Activated T-cell treated with anti-CD3 and anti-CD28 coated beads, Interleukin-2, amount 50 U/mL, for 24 hours (primary cell): ENCODE measurements at regions not wholly inside any gene's neighbourhood (a gene's known extent, or its start where the extent isn't known, plus 50 kb on each side); places are given as distances from the start of the nearest gene placed in this dataset.
A peak's percentile ranks its signal among the peaks of the same experiment; 100 is the strongest.
"Not testable (repeated sequence)": the region's sequence is repeated elsewhere in the genome, so short reads cannot be mapped to it uniquely, and the experiment has no call there.

Experiments
- DNase-seq: peaks from one replicate; pipeline ENCODE4 v3.0.0-alpha.2; 2020
- H3K27ac Mint-ChIP-seq: 2 replicates; pipeline ENCODE4 v1.8.0; 2020; ENCODE audit warnings: mild to moderate bottlenecking, mixed read lengths
- H3K27me3 Mint-ChIP-seq: 2 replicates; pipeline ENCODE4 v1.8.0; 2020; ENCODE audit warnings: mixed read lengths
- H3K36me3 Mint-ChIP-seq: 2 replicates; pipeline ENCODE4 v1.8.0; 2020; ENCODE audit warnings: low read depth, mixed read lengths
- H3K4me1 Mint-ChIP-seq: 2 replicates; pipeline ENCODE4 v1.8.0; 2020; ENCODE audit warnings: low read depth, mixed read lengths
- H3K4me3 Mint-ChIP-seq: 2 replicates; pipeline ENCODE4 v1.8.0; 2020; ENCODE audit warnings: mild to moderate bottlenecking, moderate library complexity, mixed read lengths
- H3K9me3 Mint-ChIP-seq: 2 replicates; pipeline ENCODE4 v1.8.0; 2020; ENCODE audit warnings: mixed read lengths

- not testable (repeated sequence) for H3K27me3 Mint-ChIP-seq, H3K36me3 Mint-ChIP-seq, H3K9me3 Mint-ChIP-seq, H3K4me3 Mint-ChIP-seq, H3K27ac Mint-ChIP-seq, DNase-seq, H3K4me1 Mint-ChIP-seq
These were observed 116.5 kb upstream of the NEIL3 start for GRCh38 chr4:177193024-177193715.

GRCh38 chr4:177194906-177195305 is 114.8 kb upstream of the NEIL3 start:
- no peaks in the 10 kb centered on the region for H3K36me3 Mint-ChIP-seq
- no peaks in the 10 kb centered on the region for H3K27me3 Mint-ChIP-seq
- no peak for DNase-seq
- no peaks in the 10 kb centered on the region for H3K4me1 Mint-ChIP-seq
- H3K4me3 Mint-ChIP-seq: no peak overlapping the region
- H3K9me3 Mint-ChIP-seq: no peaks in the 10 kb centered on the region
- H3K27ac Mint-ChIP-seq: no peak overlapping the region

GRCh38 chr4:177196615-177197014 is 113.1 kb upstream of the NEIL3 start:
- H3K36me3 Mint-ChIP-seq: no peaks in the 10 kb centered on the region
- no peaks in the 10 kb centered on the region for H3K4me1 Mint-ChIP-seq
- H3K4me3 Mint-ChIP-seq: no peak overlapping the region
- DNase-seq: no peak
- H3K27me3 Mint-ChIP-seq: peaks cover 3% of the 10 kb centered on the region
- H3K27ac Mint-ChIP-seq: no peak overlapping the region
- H3K9me3 Mint-ChIP-seq: no peaks in the 10 kb centered on the region

- Mint-ChIP-seq H3K27ac (no peak overlapping the region), H3K27me3 (peaks cover 10% of the 10 kb centered on the region), H3K9me3 (peaks cover 3% of the 10 kb centered on the region), H3K36me3 (no peaks in the 10 kb centered on the region), H3K4me3 (no peak overlapping the region), H3K4me1 (no peaks in the 10 kb centered on the region)
- DNase-seq: no peak
These were observed 108.1 kb upstream of the NEIL3 start for GRCh38 chr4:177201614-177202013.

- H3K36me3 Mint-ChIP-seq: no peaks in the 10 kb centered on the region
- H3K27me3 Mint-ChIP-seq: peaks cover 10% of the 10 kb centered on the region
- no peak for DNase-seq
- no peaks in the 10 kb centered on the region for H3K4me1 Mint-ChIP-seq
- no peak overlapping the region for H3K27ac Mint-ChIP-seq
- peaks cover 3% of the 10 kb centered on the region for H3K9me3 Mint-ChIP-seq
- no peak overlapping the region for H3K4me3 Mint-ChIP-seq
These were observed 105.5 kb upstream of the NEIL3 start for GRCh38 chr4:177204126-177204525.

- Mint-ChIP-seq H3K4me3 (no peak overlapping the region), H3K36me3 (no peaks in the 10 kb centered on the region), H3K27ac (no peak overlapping the region), H3K9me3 (no peaks in the 10 kb centered on the region), H3K27me3 (peaks cover 11% of the 10 kb centered on the region), H3K4me1 (no peaks in the 10 kb centered on the region)
- DNase-seq: no peak
These were observed 94.7 kb upstream of the NEIL3 start for GRCh38 chr4:177214935-177215334.

- no peak for DNase-seq
- H3K9me3 Mint-ChIP-seq: no peaks in the 10 kb centered on the region
- H3K36me3 Mint-ChIP-seq: no peaks in the 10 kb centered on the region
- no peak overlapping the region for H3K4me3 Mint-ChIP-seq
- no peak overlapping the region for H3K27ac Mint-ChIP-seq
- no peaks in the 10 kb centered on the region for H3K27me3 Mint-ChIP-seq
- H3K4me1 Mint-ChIP-seq: no peaks in the 10 kb centered on the region
These were observed 89.3 kb upstream of the NEIL3 start for GRCh38 chr4:177220376-177220775.

- Mint-ChIP-seq H3K27ac (no peak overlapping the region), H3K9me3 (no peaks in the 10 kb centered on the region)
These were observed 86.9 kb upstream of the NEIL3 start for GRCh38 chr4:177222781-177223180.

GRCh38 chr4:177225605-177226004 is 84.1 kb upstream of the NEIL3 start:
- H3K27ac Mint-ChIP-seq: no peak overlapping the region
- H3K4me3 Mint-ChIP-seq: no peak overlapping the region
- no peak for DNase-seq
- H3K27me3 Mint-ChIP-seq: no peaks in the 10 kb centered on the region
- no peaks in the 10 kb centered on the region for H3K36me3 Mint-ChIP-seq
- H3K9me3 Mint-ChIP-seq: no peaks in the 10 kb centered on the region
- peaks cover 12% of the 10 kb centered on the region for H3K4me1 Mint-ChIP-seq

More at GRCh38 chr4:177222781-177223180, 86.9 kb upstream of the NEIL3 start:
- DNase-seq: no peak
- no peaks in the 10 kb centered on the region for H3K27me3 Mint-ChIP-seq
- H3K4me3 Mint-ChIP-seq: no peak overlapping the region
- no peaks in the 10 kb centered on the region for H3K4me1 Mint-ChIP-seq
- H3K36me3 Mint-ChIP-seq: no peaks in the 10 kb centered on the region

GRCh38 chr4:177227636-177228035 is 82.0 kb upstream of the NEIL3 start:
- DNase-seq: no peak
- H3K36me3 Mint-ChIP-seq: no peaks in the 10 kb centered on the region
- H3K9me3 Mint-ChIP-seq: no peaks in the 10 kb centered on the region
- H3K27me3 Mint-ChIP-seq: no peaks in the 10 kb centered on the region
- no peak overlapping the region for H3K27ac Mint-ChIP-seq
- H3K4me3 Mint-ChIP-seq: no peak overlapping the region
- peaks cover 12% of the 10 kb centered on the region for H3K4me1 Mint-ChIP-seq

- Mint-ChIP-seq H3K4me3 (no peak overlapping the region), H3K9me3 (no peaks in the 10 kb centered on the region), H3K4me1 (peaks cover 12% of the 10 kb centered on the region), H3K27me3 (no peaks in the 10 kb centered on the region), H3K27ac (no peak overlapping the region), H3K36me3 (no peaks in the 10 kb centered on the region)
- no peak for DNase-seq
These were observed 81.1 kb upstream of the NEIL3 start for GRCh38 chr4:177228599-177228998.

- Mint-ChIP-seq H3K9me3 (no peaks in the 10 kb centered on the region), H3K4me1 (peaks cover 12% of the 10 kb centered on the region), H3K27me3 (no peaks in the 10 kb centered on the region), H3K36me3 (no peaks in the 10 kb centered on the region), H3K27ac (no peak overlapping the region), H3K4me3 (peak overlapping the region; percentile 52)
- no peak for DNase-seq
These were observed 80.3 kb upstream of the NEIL3 start for GRCh38 chr4:177229331-177229730.

- H3K4me1 Mint-ChIP-seq: peaks cover 12% of the 10 kb centered on the region
- H3K9me3 Mint-ChIP-seq: no peaks in the 10 kb centered on the region
- H3K36me3 Mint-ChIP-seq: no peaks in the 10 kb centered on the region
- no peak overlapping the region for H3K4me3 Mint-ChIP-seq
- H3K27me3 Mint-ChIP-seq: no peaks in the 10 kb centered on the region
- no peak for DNase-seq
- H3K27ac Mint-ChIP-seq: no peak overlapping the region
These were observed 77.2 kb upstream of the NEIL3 start for GRCh38 chr4:177232473-177232872.

- no peak for DNase-seq
- H3K4me3 Mint-ChIP-seq: no peak overlapping the region
- H3K9me3 Mint-ChIP-seq: no peaks in the 10 kb centered on the region
- no peak overlapping the region for H3K27ac Mint-ChIP-seq
- H3K36me3 Mint-ChIP-seq: no peaks in the 10 kb centered on the region
- no peaks in the 10 kb centered on the region for H3K4me1 Mint-ChIP-seq
- H3K27me3 Mint-ChIP-seq: no peaks in the 10 kb centered on the region
These were observed 74.6 kb upstream of the NEIL3 start for GRCh38 chr4:177235026-177235425.

- Mint-ChIP-seq H3K27me3 (no peaks in the 10 kb centered on the region), H3K36me3 (no peaks in the 10 kb centered on the region), H3K9me3 (no peaks in the 10 kb centered on the region), H3K27ac (no peak overlapping the region), H3K4me3 (no peak overlapping the region), H3K4me1 (no peaks in the 10 kb centered on the region)
- no peak for DNase-seq
These were observed 72.8 kb upstream of the NEIL3 start for GRCh38 chr4:177236886-177237285.

- no peaks in the 10 kb centered on the region for H3K27me3 Mint-ChIP-seq
- no peak overlapping the region for H3K27ac Mint-ChIP-seq
- H3K4me3 Mint-ChIP-seq: no peak overlapping the region
- H3K9me3 Mint-ChIP-seq: no peaks in the 10 kb centered on the region
- no peaks in the 10 kb centered on the region for H3K36me3 Mint-ChIP-seq
- no peaks in the 10 kb centered on the region for H3K4me1 Mint-ChIP-seq
- no peak for DNase-seq
These were observed 72.4 kb upstream of the NEIL3 start for GRCh38 chr4:177237291-177237690.
